Stimulated activated CD4-positive, alpha-beta T cell treated with anti-CD3 and anti-CD28 coated beads, Interleukin-12 subunit alpha, Interleukin-12 subunit beta, amount 100 ng/mL, for 4 hours (primary cell): ENCODE measurements at regions not wholly inside any gene's neighbourhood (a gene's known extent, or its start where the extent isn't known, plus 50 kb on each side); places are given as distances from the start of the nearest gene placed in this dataset.
"Not testable (repeated sequence)": the region's sequence is repeated elsewhere in the genome, so short reads cannot be mapped to it uniquely, and the experiment has no call there.

Source experiments
- DNase-seq: peaks from one replicate; pipeline ENCODE4 v3.0.0-alpha.2; 2020

DNA sequence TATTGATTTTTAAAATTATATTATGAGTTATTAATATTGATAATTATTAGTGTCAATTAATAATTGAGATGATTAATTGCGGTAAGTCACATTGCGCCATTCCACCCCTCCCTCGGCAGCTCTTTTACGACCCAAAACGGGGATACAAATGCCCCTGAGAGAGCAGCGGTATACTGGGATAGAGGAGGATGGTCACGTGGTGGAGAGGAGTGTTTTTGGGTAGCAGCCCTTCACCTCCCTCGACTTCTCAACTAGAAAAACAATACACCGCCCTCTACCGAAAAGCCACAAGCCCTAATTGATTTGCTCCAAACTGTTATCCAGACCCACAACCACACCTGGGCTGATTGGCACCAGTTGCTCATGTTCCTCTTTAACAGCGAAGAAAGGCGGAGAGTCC, 71.0 kb downstream of the DAPL1 start:
- DNase-seq, result not testable (repeated sequence)

DNA sequence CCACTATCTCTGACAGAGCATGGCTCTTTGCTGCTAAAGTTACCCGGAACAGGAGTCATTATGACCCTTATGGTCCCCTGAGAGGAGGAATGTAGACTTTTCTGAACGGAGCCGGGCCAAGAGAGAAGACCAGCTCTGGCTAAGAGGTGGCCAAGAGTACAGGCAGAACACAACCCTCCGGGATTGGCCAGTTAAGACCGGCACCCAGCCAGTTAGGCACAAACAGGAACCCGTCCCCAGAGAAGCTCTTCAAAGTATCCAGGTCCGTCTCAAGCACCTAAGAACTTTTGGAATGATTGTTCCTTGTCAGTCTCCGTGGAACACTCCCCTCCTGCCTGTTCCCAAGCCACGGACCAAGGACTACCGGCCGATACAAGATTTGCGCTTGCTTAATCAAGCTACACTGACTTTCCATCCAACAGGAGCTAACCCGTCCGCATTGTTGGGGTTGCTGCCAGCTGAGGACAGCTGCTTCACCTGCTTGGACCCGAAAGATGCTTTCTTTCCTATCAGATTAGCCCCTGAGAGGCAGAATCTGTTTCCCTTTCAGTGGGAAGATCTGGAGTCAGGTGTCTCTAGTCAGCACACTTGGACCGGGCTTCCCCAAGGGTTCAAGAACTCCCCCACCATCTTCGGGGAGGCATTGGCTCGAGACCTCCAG, 72.5 kb downstream of the DAPL1 start:
- not testable (repeated sequence) for DNase-seq

DNA sequence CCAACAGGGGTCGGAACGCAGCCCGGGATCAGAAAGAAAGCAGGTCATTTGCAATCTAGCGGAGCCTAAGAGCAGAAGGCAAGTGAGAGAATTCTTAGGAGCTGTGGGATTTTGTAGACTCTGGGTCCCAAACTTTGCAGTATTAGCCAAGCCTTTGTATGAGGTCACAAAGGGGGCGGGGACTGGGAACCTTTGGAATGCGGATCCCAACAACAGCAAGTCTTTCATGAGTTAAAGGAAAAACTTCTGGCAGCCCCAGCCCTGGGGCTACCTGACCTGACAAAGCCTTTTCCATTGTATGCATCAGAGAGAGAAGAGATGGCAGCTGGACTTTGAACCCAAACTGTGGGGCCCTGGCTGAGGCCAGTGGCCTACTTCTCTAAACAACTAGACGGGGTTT, 73.3 kb downstream of the DAPL1 start:
- not testable (repeated sequence) for DNase-seq

DNA sequence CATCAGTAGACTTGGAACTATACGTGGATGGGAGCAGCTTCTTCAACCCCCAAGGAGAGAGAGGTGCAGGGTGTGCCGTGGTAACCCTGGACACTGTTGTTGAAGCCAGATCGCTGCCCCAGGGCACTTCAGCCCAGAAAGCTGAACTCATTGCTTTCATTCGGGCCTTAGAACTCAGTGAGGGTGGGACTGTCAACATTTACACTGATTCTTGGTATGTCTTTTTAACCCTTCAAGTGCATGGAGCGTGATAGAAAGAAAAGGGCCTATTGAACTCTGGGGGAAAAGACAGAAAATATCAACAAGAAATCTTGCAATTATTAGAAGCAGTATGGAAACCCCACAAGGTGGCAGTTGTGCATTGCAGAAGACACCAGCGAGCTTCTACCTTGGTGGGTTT, 74.0 kb downstream of the DAPL1 start:
- DNase-seq, result not testable (repeated sequence)

DNA sequence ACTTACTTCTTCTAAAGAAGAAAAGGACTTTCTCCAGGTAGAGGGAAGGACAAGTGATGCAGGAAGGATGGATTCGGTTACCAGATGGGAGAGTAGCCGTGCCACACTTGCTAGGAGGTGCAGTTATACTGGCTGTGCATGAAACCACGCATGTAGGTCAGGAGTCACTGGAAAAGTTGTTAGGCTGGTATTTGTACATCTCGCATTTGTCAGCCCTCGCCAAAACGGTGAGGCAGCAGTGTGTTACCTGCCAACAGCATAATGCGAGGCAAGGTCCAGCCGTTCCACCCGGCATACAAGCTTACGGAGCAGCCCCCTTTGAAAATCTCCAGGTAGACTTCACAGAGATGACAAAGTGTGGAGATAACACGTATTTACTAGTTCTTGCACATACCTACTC, 74.5 kb downstream of the DAPL1 start:
- DNase-seq, result not testable (repeated sequence)

DNA sequence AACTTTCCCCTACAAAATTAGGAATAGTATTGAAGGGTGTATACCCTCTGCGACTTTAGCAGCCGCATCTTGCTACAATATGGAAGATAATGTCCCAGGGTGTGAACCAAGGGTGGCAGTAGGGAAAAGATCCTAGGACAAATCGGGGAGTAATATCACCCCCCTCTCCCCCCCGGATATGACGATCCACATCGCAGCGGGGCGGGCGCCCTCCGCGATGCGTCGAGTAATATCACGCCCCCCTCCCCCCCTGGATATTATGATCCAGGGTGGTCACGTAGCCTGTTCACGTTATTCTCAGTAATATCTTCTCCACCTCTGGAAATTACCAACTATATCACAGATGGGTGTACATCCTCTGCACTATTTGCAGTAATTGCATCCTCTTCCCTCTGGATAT, 82.9 kb downstream of the DAPL1 start:
- DNase-seq, result no peak

DNA sequence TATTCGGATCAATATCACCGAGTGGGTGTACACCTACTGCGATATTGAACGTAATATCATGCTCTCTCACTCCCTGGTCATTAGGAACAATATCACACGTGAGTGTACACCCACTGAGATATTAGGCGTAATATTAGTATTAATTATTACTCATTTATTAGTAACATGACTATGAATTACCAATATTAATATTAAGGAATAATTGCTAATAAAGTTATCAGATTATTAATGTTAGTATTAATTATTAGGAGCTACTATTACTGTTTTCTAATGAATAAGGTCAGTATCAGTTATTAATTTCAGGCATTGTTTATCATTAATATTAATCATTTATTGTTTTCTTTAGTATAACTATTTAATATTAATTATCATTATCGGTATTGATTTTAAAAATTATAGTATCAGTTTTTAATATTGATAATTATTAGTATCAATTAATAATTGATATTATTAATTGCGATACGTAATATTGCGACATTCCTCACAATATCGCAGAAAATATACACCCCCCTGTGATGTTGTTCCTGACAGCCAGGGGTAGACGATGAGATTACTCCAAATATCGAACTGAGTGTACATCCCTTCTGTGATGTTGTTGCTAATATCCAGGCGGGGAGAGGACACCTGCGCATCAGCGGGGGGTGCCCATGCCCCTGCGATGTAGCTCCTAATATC, 84.2 kb downstream of the DAPL1 start:
- DNase-seq, result no peak

DNA sequence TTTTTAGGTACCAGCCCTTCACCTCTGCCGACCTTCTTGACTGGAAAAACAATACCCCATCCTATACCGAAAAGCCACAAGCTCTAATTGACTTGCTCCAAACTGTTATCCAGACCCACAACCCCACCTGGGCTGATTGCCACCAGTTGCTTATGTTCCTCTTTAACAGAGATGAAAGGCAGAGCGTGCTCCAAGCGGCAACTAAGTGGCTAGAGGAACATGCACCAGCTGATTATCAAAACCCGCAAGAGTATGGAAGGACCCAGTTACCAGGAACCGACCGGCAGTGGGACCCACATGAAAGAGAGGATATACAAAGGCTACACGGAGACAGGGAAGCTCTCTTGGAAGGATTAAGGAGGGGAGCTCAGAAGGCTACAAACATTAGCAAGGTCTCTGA, 86.1 kb upstream of the TANC1 start:
- DNase-seq, result no peak

DNA sequence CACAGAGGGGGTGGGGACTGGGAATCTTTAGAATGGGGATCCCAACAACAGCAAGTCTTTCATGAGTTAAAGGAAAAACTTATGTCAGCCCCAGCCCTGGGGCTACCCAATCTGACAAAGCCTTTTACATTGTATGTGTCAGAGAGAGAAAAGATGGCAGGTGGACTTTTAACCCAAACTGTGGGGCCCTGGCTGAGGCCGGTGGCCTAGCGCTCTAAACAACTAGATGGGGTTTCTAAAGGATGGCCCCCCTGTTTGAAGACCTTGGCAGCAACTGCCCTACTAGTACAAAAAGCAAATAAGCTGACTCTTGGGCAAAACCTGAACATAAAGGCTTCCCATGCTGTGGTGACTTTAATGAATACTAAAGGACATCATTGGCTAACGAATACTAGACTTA, 83.9 kb upstream of the TANC1 start:
- DNase-seq, result not testable (repeated sequence)

DNA sequence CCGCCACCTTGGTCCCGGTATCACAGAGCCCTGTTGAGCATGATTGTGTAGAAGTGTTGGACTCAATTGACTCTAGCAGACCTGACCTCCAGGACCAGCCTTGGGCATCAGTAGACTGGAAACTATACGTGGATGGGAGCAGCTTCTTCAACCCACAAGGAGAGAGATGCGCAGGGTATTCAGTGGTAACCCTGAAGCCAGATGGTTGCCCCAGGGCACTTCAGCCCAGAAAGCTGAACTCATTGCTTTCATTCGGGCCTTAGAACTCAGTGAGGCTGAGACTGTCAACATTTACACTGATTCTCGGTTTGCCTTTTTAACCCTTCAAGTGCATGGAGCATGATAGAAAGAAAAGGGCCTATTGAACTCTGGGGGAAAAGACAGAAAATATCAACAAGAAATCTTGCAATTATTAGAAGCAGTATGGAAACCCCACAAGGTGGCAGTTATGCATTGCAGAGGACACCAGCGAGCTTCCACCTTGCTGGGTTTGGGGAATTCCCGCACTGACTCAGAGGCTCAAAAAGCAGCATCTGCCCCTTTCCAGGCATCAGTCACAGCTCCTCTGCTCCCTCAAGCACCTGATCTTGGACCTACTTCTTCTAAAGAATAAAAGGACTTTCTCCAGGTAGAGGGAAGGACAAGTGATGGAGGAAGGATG, 83.3 kb upstream of the TANC1 start:
- DNase-seq, result peak; percentile 15

DNA sequence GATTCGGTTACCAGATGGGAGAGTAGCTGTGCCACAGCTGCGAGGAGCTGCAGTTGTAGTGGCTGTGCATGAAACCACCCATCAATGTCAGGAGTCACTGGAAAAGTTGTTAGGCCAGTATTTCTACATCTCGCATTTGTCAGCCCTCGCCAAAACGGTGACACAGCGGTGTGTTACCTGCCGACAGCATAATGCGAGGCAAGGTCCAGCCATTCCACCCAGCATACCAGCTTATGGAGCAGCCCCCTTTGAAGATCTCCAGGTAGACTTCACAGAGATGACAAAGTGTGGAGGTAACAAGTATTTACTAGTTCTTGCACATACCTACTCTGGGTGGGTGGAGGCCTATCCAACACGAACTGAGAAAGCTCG, 82.8 kb upstream of the TANC1 start:
- DNase-seq, result not testable (repeated sequence)

DNA sequence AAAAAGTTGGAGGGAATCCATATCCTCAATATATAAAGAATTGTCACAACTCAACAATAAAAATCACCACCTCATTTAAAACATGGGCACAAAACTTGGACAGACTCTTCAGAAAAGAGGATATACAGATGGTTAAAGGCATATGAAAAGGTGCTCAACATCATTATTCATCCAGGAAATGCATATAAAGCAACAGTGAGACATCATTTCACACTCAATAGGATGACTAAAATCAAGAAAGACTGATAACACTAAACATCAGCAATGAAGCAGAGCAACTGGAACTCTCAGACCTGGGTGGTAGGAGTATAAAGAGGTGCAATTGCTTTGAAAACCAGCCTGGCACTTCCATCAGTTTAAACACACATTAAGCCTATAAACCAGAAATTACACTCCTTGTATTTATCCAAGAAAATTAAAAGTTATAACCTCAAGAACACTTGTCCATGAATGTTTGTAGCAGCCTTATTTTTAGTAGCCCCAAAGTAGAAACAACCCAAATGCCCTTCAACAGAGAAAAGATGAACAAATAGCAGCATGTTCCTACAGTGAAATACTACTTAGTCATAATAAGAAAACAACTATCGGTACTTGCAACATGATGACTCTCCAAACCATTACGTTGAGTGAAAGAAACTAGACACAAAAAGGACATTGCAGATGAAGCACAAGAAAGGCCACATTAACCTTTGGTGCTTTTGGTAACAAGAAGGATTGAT, 79.1 kb upstream of the TANC1 start:
- DNase-seq, result no peak

DNA sequence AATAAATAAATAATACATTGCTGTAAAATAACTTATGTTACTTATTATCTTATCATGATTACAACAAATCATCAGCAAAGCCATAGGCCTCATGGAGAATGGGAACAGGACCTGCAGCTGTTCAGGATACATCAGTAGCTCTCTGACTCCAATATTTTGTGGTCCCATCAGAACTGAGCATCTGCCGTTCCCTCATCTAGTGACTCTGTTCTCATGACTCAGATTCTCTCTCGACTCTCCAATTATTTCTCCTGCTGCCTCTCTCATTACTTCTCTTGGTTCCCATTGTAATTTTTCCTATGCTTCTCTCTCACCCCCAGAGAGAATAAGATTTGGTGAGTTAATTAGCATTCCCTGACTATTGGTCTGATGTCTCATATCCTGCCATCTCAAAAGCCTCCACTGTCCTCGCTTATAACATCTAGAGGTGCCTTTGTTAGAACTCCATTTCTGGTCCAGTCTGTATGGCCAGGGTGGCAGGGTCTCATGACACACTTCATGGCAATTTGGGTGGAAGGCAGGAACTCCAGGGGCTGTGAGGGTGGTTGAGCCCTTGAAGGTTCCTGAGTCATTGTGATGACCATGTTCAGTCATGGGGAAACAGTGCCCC, 78.0 kb upstream of the TANC1 start:
- no peak for DNase-seq

DNA sequence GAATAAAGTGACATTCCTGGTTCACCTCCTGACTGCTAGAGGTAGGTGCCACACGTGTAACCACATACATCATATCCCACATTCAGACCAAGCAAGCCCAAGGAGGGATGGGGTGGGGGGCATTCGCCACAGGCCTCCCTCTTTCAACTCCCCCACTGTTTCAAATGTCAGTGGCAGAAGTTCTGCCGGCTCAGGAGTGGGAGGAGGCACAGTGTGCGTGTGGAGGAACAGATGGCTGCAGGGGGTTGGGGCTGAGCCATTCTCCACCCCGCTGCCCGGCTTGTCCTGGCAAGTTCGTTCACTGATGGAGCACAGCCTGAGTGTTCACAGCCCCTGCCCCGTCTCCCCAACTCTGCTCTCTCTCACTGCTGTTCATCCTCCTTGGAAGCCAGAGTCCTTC, 75.4 kb upstream of the TANC1 start:
- no peak for DNase-seq

DNA sequence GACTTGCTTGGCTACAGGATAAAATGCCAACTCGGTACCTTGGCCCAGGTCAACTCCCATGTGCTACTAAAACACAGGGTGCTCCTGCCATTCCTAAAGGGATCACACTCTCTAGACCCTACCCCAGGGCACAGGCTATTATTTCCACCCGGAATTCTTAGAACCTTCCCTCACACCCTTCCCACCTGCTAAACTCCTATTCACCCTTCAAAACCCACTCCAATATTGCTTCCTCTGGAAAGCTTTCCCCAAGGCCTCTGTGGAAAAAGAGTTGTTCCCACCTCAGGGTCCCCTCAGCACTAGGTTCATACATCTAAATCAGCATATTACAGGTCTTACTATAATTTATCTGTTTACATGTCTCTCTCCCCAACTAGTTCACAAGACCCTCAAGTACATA, 75.0 kb upstream of the TANC1 start:
- DNase-seq, result no peak

DNA sequence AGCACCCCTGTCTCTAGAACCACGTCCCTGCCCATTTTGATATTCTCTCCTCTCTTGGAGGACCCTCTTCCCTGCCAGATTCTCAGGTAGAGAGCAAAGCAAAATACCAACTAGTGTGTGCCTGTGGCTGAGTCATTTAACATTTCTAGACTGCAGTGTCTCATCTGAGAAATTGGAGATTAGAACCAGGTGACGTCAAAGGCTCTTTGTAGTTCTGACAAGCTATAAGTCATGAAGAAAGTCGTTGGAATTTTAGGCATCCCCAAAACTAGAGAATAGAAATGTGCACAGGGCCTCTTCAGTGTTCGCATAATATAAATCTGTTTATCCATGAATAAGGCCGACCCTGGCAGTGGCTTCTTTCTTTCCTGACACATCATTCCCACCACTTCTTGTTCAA, 74.4 kb upstream of the TANC1 start:
- no peak for DNase-seq

DNA sequence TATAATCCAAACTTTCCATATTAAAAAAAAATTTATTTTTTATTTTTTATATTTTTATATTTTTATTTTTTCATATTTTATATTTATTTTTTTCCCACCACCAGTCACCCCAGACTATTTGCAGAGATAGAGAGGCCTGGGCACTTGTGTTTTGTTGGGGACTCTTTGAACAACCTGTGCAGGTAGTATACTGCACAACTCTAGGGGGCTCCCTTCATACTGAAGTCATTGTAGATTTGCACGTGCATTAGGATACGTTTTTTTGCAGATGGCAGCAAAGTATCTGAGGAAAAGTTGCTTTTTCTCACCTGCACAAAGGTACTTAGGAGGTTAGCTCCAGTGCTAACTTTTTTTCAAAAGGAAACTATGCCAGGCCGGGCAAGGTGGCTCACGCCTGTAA, 73.9 kb upstream of the TANC1 start:
- DNase-seq, result no peak

DNA sequence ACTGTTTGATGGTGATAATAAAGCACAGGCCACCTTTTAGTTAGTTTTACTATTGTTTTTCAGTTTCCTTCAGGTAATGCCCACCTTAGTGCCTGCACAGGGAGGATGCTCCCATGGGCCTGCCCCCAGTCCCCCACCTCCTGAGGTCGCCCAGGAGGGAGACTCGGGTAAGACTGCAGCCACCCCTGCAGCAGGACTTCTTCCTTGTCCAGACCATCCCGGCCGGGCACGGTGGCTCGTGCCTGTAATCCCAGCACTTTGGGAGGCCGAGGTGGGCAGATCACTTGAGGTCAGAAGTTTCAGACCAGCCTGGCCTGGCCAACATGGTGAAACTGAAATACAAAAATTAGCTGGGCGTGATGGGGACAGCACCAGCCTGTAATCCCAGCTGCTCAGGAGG, 68.1 kb upstream of the TANC1 start:
- DNase-seq, result no peak

DNA sequence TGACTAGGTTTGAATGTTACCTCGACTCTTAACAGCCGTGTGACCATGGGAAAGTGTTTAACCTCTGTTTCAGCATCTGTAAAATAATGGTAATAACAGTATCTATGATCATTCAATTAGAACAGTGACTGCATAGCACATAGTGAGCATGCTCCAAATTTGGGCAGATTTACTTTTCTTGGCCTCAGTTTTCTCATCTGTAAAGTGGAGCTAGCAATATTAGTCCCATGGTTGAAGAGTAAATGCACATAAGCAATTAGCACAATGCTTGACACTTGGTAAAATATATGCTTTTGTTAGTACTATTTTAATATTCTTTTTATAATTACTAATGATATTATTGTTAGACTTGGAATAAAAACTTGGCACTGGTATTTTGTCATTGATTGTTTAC, 66.4 kb upstream of the TANC1 start:
- no peak for DNase-seq

DNA sequence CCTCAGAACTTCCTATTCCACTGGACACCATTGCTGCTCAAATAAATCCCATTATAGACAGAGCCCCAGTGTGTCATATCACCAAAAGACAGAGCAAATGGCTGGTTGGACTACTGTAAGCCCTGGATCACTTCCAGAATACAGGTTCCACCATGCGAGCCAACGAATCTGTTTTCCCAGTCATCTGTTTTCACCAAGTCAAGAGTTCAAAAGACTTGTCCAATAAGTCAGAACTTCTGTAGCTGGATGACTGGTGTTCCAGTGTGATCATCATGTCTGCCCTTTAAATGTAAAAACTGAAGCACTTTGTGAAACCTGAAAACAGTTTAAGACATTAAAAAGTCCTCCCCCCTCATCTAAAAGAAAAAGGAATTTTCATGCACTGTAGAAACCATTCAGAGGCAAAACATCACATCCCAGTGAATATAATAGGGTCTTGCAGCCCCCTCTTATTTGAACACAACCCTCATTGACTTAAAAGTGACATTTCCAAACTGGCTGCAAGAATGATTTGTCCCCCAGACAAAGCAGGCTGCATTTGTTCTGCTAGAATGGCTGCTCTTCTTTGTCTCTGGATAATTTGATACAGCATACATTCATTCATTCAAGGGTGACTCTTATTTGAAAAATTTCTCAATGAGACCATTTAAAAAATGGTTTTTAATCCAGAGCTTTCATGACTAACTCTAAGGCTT, 64.6 kb upstream of the TANC1 start:
- DNase-seq, result no peak

DNA sequence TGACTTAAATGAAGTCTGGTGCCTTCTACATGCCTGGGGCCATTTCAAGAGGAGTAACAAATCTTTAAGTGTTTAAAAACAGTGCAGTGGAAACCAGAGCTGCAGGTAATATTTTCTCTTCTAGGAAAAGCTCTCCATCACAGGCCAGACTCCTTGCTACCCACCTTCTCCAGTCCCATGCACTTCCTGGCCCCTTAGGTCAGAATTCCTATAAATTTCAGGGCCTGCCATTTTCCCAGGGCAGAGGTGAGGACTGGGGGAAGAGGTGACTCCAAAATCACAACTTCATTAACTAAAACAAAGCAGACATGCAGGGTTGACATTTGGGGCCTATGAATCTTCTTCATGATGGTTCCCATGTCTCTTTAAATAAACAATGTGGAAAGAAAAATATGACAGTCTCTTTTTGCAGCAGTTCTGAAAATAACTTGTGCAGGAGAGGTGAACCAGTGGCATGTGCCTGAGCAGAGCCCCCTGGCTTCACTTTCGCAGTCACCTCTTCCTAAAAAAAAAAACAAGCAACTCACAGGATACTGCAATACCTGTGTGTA, 63.7 kb upstream of the TANC1 start:
- DNase-seq, result no peak

DNA sequence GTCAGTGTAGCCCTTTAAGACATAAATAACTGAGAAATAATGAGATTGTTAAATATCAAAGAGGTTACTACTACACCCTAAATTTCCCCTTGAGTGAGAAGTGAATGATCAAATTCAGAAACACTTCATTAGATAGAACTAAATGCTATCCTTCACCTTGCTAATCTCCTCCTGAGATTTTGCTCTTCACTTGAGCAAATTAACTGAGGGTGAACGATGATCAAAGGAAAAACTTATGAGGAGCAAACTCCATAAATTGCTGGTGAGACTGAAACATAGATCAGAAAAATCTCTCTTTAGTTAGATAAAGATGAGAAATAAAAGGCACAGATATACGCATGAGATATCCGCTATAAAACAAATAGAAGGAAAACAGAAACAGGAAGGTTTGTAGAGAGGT, 63.1 kb upstream of the TANC1 start:
- DNase-seq, result no peak
